Uterus (tissue), 3 donors: ENCODE measurements at regions not wholly inside any gene's neighbourhood (a gene's known extent, or its start where the extent isn't known, plus 50 kb on each side); places are given as distances from the start of the nearest gene placed in this dataset.

Experiments used
- DNase-seq, 2 donors: peaks; one replicate each; pipeline ENCODE4 v3.0.0-alpha.2; 2019 to 2020
- H3K27ac ChIP-seq, 2 donors: fragments of 200-600 bp; sonication (generic); 1 replicate in 1 of 2; 2 replicates in 1 of 2; pipeline ENCODE4 v1.5.1; 2016 to 2018
- H3K27me3 ChIP-seq, 2 donors: fragments of 200-600 bp; sonication (generic); one replicate each; pipeline ENCODE4 v1.5.1; 2018 to 2019; ENCODE audit warnings: control low read depth in 1 of 2
- H3K36me3 ChIP-seq, 2 donors: fragments of 200-600 bp; sonication (generic); one replicate each; pipeline ENCODE4 v1.5.1; 2019; ENCODE audit warnings: control low read depth in 1 of 2
- H3K4me1 ChIP-seq, 2 donors: fragments of 200-600 bp; sonication (generic); one replicate each; pipeline ENCODE4 v1.5.1; 2018 to 2019; ENCODE audit warnings: control low read depth in 1 of 2
- H3K4me3 ChIP-seq, 2 donors: fragments of 200-600 bp; sonication (generic); 1 replicate in 1 of 2; 2 replicates in 1 of 2; pipeline ENCODE4 v1.5.1; 2018 to 2019; ENCODE audit warnings: mild to moderate bottlenecking in 1 of 2
- H3K9me3 ChIP-seq, 2 donors: fragments of 200-600 bp; sonication (generic); one replicate each; pipeline ENCODE4 v1.5.1; 2019; ENCODE audit warnings: control low read depth in 1 of 2
- POLR2A ChIP-seq, 2 donors: fragments of 450-650 bp; IDR thresholded peaks; one replicate each; pipeline ENCODE4 v1.6.1; 2016; ENCODE audit warnings: antibody characterized with exemption in 2 of 2, mild to moderate bottlenecking in 1 of 2, moderate library complexity in 1 of 2
- intact Hi-C: fragments of 100-400 bp; cut with DNase I; formaldehyde crosslinking; loops from one replicate; pipeline ENCODE4 v1.15.1; 2023; ENCODE audit warnings: low total_unique reads
- TF ChIP-seq, protein P1 (sequence below), 4 experiments: fragments of 200-600 bp in 2 of 4; fragments of 450-650 bp in 2 of 4; sonication (generic) in 2 of 4; IDR thresholded peaks; one replicate each; pipeline ENCODE4 v1.5.1; 2016 to 2019; ENCODE audit warnings: antibody characterized with exemption in 4 of 4, mild to moderate bottlenecking in 2 of 4, moderate library complexity in 1 of 4
- donor health status: DM: yes; HTN: yes; CAD: no.

DNA sequence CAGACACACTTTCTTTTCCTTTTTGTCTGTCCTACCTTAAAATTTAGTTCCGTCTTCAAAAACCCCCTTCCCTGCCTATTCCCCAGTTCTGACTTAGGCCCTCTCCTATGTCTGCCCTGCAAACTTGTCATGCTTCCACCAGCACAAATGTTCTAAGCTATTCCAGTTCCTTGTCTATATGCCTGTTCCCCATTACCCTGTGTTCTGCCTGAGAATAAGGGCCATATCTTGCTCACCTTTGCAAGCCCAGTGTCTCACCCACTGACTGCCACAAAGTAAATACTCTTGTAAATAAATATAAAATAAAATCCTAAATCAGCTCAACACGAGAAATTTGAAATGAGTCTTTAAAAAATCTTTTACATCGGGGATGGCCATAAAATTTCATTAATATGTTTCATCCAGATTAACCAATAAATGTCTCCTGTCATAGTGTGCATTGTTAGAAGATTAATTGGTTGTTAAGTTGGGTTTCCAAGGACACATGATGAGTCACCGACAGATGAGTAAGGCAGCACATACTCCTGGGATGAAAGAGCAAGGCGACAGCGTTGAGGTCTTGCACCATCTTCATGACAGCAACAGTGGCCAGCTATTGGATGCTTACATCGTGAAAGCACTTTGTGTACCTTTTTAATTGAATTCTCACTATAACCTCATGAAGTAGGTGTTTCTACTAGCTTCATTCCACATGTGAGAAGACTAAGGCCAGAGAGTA is 92.6 kb upstream of the NGF start:
- TF ChIP-seq, protein P1, sequence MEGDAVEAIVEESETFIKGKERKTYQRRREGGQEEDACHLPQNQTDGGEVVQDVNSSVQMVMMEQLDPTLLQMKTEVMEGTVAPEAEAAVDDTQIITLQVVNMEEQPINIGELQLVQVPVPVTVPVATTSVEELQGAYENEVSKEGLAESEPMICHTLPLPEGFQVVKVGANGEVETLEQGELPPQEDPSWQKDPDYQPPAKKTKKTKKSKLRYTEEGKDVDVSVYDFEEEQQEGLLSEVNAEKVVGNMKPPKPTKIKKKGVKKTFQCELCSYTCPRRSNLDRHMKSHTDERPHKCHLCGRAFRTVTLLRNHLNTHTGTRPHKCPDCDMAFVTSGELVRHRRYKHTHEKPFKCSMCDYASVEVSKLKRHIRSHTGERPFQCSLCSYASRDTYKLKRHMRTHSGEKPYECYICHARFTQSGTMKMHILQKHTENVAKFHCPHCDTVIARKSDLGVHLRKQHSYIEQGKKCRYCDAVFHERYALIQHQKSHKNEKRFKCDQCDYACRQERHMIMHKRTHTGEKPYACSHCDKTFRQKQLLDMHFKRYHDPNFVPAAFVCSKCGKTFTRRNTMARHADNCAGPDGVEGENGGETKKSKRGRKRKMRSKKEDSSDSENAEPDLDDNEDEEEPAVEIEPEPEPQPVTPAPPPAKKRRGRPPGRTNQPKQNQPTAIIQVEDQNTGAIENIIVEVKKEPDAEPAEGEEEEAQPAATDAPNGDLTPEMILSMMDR (IDR thresholded peaks at IDR 0.05), result no peak
- TF ChIP-seq POLR2A (IDR thresholded peaks at IDR 0.05), result no peak
- Histone ChIP-seq H3K4me3 (no peak overlapping the region), H3K9me3 (no peaks in the 10 kb centered on the region), H3K36me3 (no peaks in the 10 kb centered on the region), H3K4me1 (peaks cover 0 to 10% of the 10 kb centered on the region in 2 donors), H3K27me3 (no peaks in the 10 kb centered on the region), H3K27ac (no peak overlapping the region)
- peak in 1 of 2 donors; percentile 29 for DNase-seq
- intact Hi-C loops, result no loop called here

DNA sequence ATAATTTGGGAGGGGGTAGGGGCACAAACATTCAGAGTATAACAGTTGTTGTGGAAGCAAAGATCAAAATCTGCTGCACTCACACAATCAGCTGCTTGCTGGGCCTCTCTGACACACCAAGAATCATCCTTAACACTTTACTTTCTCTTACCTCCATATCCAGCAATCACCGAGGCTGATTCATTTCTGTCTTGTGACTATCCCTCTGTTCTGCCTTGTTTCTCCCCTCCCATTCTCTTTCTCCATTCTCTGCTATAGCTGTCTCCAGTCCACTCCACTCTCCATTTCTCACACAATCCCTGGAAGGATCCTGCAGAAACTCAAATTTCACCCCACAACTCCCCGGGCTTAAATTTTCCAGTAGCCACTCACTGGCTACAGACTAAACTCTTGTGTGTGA is 91.8 kb upstream of the NGF start:
- no peak for TF ChIP-seq POLR2A (IDR thresholded peaks at IDR 0.05)
- TF ChIP-seq, protein P1 (IDR thresholded peaks at IDR 0.05), result no peak
- intact Hi-C loops, result no loop called here
- H3K27ac ChIP-seq, result no peak overlapping the region

DNA sequence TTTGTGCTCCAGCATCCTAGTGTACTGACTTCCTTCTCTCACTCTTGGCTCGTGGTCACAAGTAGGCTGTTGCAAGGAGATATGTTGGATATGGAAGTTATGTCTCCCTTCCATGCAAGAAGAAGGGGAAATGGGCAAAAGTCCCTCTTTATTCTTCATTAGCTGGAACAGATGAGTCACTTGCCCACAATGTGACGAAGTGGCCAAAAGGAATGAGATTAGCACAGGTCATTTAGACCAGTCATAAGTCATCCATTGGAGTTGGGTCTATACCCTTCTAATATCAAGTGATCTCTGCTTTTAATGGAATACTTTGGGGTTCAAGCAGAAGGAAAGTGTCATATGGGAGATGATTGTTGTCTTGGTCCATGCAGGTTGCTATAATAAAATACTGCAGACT is 91.2 kb upstream of the NGF start:
- DNase-seq, result no peak
- H3K27ac ChIP-seq, result no peak overlapping the region
- no peaks in the 10 kb centered on the region for H3K36me3 ChIP-seq
- intact Hi-C loops, result no loop called here
- TF ChIP-seq, protein P1 (IDR thresholded peaks at IDR 0.05), result no peak
- TF ChIP-seq POLR2A (IDR thresholded peaks at IDR 0.05), result no peak
- H3K9me3 ChIP-seq, result no peaks in the 10 kb centered on the region
- H3K27me3 ChIP-seq, result no peaks in the 10 kb centered on the region
- H3K4me1 ChIP-seq, result peaks cover 0 to 10% of the 10 kb centered on the region in 2 donors
- H3K4me3 ChIP-seq, result no peak overlapping the region

More for the DNA sequence above, 91.8 kb upstream of the NGF start:
- no peaks in the 10 kb centered on the region for H3K36me3 ChIP-seq
- no peaks in the 10 kb centered on the region for H3K9me3 ChIP-seq
- H3K4me3 ChIP-seq, result no peak overlapping the region
- H3K4me1 ChIP-seq, result peaks cover 0 to 10% of the 10 kb centered on the region in 2 donors
- no peaks in the 10 kb centered on the region for H3K27me3 ChIP-seq
- no peak for DNase-seq

DNA sequence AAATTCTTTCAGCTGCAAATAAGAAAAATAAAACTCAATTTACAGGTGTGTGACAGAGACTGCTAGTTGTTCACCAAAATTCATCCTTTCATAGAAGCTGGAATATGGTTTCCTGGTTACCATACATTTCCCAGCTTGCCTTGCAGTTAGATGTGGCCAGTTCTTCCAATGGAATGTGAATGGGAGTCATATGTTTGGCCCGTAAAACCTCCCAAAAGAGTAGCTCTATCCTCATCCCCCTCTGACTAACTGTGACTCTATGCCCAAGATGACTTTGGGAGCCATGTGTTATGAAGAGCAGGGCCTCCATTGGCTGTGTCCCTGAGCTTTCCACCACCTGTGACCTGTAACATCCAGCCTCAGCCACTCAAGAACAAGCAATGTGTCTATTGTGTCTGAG is 90.6 kb upstream of the NGF start:
- DNase-seq, result no peak
- intact Hi-C loops, result no loop called here

DNA sequence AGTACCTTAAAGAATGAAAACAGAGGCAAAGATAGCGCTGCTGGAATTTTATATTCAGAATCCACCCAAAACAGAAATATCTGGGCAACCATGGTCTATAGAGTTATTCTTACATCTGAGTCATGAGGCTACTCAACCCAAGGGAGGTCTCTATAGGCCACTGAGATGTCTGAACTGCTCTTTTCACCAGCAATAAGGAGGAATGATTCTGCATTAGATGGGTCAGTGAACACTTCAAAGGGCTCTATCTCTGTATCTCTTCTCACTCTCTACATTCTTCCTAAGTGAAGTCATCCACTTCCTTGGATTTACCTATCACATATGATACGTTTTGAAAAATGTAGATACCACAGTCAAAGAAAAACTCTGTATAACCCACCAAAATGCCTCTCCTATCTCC is 90.2 kb upstream of the NGF start:
- Histone ChIP-seq H3K4me3 (no peak overlapping the region), H3K9me3 (no peaks in the 10 kb centered on the region), H3K4me1 (peaks cover 0 to 2% of the 10 kb centered on the region in 2 donors), H3K27me3 (no peaks in the 10 kb centered on the region), H3K36me3 (no peaks in the 10 kb centered on the region), H3K27ac (no peak overlapping the region)
- intact Hi-C loops, result no loop called here
- TF ChIP-seq, protein P1 (IDR thresholded peaks at IDR 0.05), result no peak
- TF ChIP-seq POLR2A (IDR thresholded peaks at IDR 0.05), result no peak
- no peak for DNase-seq

More for the DNA sequence above, 90.6 kb upstream of the NGF start:
- H3K4me3 ChIP-seq, result no peak overlapping the region
- H3K9me3 ChIP-seq, result no peaks in the 10 kb centered on the region
- peaks cover 0 to 6% of the 10 kb centered on the region in 2 donors for H3K4me1 ChIP-seq
- H3K27me3 ChIP-seq, result no peaks in the 10 kb centered on the region
- H3K36me3 ChIP-seq, result no peaks in the 10 kb centered on the region
- H3K27ac ChIP-seq, result no peak overlapping the region
- TF ChIP-seq, protein P1 (IDR thresholded peaks at IDR 0.05), result no peak
- TF ChIP-seq POLR2A (IDR thresholded peaks at IDR 0.05), result no peak
